KG1 (cell line): ENCODE measurements at regions not wholly inside any gene's neighbourhood (a gene's known extent, or its start where the extent isn't known, plus 50 kb on each side); places are given as distances from the start of the nearest gene placed in this dataset.

Source experiments
- DNase-seq: peaks from one replicate; lab custom pipeline; 2025; lab: John Stamatoyannopoulos, UW

- DNase-seq, result no peak
Measured at GRCh38 chr16:85460252-85461021, 152.7 kb upstream of the GSE1 start.

GRCh38 chr16:85461022-85461813, 151.9 kb upstream of the GSE1 start:
- DNase-seq, result no peak

GRCh38 chr16:85461814-85462713, 151.1 kb upstream of the GSE1 start:
- DNase-seq, result no peak

- no peak for DNase-seq
Measured at GRCh38 chr16:85462714-85463611, 150.2 kb upstream of the GSE1 start.

- DNase-seq, result no peak
Measured at GRCh38 chr16:85463672-85464382, 149.3 kb upstream of the GSE1 start.

- DNase-seq, result no peak
Measured at GRCh38 chr16:85464383-85465305, 148.5 kb upstream of the GSE1 start.

GRCh38 chr16:85465328-85466303, 147.5 kb upstream of the GSE1 start:
- DNase-seq, result no peak

GRCh38 chr16:85466304-85466700, 146.8 kb upstream of the GSE1 start:
- no peak for DNase-seq

- no peak for DNase-seq
Measured at GRCh38 chr16:85466989-85467388, 146.1 kb upstream of the GSE1 start.

GRCh38 chr16:85469929-85470590, 143.1 kb upstream of the GSE1 start:
- no peak for DNase-seq

- no peak for DNase-seq
Measured at GRCh38 chr16:85470873-85471272, 142.2 kb upstream of the GSE1 start.

GRCh38 chr16:85471469-85472431, 141.4 kb upstream of the GSE1 start:
- no peak for DNase-seq

GRCh38 chr16:85472514-85472913, 140.6 kb upstream of the GSE1 start:
- no peak for DNase-seq

- no peak for DNase-seq
Measured at GRCh38 chr16:85473323-85473722, 139.8 kb upstream of the GSE1 start.

- DNase-seq, result no peak
Measured at GRCh38 chr16:85473909-85474620, 139.1 kb upstream of the GSE1 start.
